GM18499 (cell line): ENCODE measurements at regions not wholly inside any gene's neighbourhood (a gene's known extent, or its start where the extent isn't known, plus 50 kb on each side); places are given as distances from the start of the nearest gene placed in this dataset.
"Not testable (repeated sequence)": the region's sequence is repeated elsewhere in the genome, so short reads cannot be mapped to it uniquely, and the experiment has no call there.

Experiments used
- ATAC-seq: cut with Tn5 transposase; IDR thresholded peaks from one replicate; pipeline ENCODE4 v1.9.1; 2021; ENCODE audit warnings: moderate number of reproducible peaks; ENCODE audit not compliant: insufficient read depth, unreplicated experiment

GRCh38 chr6:74177506-74177905 is 481.5 kb downstream of the CD109 start:
- ATAC-seq = no peak

GRCh38 chr6:74170550-74170949 is 474.5 kb downstream of the CD109 start:
- not testable (repeated sequence) for ATAC-seq

DNA sequence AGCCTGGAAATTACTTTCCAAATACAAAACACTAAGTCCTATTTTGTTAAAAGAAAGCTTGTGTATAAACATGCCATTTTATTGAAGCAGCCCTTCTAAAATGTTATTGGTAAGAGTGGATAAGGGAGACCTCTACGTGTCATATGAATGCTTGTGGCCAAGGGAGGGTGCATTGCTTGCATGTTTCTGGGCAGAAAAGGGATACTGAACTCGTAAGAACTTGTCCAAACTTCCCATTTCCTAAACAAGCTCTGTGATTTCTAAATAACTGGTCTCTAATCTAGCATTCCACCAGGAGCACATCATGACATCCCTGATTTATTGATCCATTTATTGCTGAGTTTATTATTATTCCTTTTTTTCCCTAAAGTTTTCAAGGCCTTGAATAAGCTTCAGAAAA is 474.1 kb downstream of the CD109 start:
- ATAC-seq = no peak

DNA sequence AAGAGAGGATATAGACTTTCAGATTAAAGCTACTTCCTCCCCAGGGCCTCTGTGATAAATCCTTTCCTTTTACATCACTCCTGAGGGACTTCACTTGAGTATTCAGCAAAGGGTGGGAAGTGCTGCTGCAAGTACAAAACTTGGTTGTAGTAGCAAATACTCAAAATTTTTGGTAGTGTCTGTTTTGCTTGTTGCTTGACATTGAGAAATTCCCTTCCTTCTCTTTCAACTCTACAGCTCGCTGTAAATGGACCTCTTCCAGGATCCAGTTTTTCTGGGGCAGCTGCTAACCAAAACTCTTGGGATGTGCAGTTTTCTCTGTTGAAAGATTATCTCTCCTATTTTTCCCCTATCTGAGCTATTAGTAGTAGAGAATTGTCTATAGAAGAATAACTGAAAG is 472.0 kb downstream of the CD109 start:
- no peak for ATAC-seq

DNA sequence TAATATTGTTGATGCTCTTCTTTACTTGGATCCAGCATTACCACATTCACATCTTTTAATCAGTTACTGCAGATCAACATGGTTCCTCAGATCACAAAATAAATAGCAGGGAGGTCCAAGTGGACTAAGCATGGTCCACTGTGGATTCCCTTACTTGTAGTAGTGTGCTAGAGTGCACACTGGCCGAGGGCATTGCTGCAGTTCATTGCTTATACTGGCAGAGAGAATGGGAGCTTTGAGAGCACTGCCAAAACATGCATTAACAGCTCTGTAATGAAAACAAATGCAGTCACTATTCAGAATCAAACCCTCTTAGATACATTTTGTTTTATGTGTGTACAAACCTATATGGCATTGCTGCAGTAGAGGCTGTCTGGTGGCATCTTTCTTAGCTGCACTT is 471.5 kb downstream of the CD109 start:
- ATAC-seq = no peak

GRCh38 chr6:74166849-74167248 is 470.8 kb downstream of the CD109 start:
- ATAC-seq = no peak

DNA sequence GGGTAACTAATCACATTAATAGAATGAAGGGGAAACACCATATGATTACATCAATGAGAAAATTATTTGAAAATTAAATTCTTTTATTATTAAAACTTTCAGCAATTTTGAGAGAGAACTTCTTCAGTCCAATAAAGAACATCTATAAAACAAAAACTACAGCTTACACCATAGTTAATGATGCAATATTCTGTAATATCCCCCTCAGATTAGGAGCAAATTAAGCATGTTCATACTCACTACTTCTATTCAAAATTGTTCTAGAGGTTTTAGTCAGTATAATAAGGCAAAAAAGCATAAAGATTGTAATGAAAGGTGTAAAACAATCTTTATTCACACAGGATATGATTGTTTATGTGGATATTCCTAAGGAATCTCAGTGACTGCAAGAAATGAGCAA is 465.4 kb downstream of the CD109 start:
- no peak for ATAC-seq

DNA sequence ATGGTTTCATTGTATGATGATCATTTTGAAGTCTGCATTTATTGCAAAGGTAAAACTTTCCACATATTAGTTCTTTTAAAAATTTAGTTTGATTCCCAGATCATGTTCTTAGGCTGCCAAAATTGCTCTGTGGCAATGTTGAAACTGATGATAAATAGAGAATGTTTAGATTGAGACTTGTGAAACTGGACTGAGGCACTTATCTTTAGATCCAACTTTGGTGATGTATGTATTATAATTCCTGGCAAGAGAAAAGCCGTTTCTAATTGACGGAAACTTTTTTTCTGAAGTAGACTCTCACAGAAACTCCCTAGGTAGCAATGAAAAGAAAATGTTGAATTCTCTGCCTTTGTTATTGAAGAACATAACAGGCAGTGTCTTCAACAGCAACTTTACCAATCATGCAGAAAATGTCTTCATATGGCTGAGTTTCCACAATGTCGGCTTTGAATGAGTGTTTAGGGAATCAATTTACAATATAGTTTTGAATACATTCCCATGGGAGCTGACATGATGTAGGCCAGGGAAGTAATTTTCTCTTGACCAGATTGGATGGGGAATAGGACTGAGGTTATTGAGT is 456.2 kb downstream of the CD109 start:
- no peak for ATAC-seq

DNA sequence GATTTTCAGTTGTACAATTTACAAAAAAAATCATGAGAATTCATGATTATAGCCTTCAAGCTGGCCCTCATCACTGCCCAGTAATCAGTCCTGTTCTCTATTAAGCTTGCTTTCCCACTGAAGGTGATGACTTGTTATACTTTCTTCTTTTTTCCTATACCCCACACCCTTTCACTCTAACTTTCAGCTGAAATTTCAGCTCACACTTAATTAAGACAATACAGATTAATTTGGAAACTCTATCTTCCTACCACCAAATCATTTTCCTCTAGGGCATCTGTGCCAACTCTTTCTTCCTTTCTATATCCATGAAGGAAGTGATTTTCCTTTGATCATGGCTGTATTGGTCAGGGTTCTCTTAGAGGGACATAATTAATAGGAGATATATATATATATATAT is 449.9 kb downstream of the CD109 start:
- no peak for ATAC-seq

- no peak for ATAC-seq
Measured at GRCh38 chr6:74137911-74138310, 441.9 kb downstream of the CD109 start.

DNA sequence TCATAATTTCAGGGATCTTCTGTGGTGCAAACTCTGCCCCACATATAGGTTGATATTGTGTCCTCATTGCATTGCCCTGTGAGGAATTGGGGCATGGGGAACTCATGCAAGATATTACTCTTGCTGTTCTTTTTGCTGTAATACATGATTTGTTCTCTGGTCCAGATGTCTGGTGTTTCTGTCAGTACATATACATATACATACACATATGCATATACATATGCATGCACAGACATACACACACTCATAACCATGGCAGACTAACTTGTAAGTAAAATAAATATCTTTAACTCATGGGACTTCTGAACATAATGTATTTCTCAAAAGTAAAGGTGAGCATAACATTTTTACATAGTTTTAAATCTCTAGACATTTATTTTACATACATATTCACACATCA is 438.3 kb downstream of the CD109 start:
- ATAC-seq = no peak

DNA sequence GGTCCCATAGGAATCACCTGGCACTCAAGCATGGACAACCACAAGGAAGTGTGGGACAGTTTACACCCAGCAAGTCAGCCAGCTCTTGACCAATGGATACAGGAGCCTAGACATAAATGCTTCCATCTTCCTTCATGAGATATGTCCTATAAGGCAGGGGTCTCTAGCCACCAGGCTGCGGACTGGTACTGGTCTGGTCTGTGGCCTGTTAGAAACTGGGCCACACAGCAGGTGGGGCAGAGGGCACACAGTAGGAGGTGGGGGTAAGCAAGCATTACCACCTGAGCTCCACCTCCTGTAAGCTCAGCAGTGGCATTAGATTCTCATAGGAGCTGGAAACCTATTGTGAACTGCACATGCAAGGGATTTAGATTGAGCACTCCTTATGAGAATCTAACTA is 437.1 kb downstream of the CD109 start:
- ATAC-seq = no peak

DNA sequence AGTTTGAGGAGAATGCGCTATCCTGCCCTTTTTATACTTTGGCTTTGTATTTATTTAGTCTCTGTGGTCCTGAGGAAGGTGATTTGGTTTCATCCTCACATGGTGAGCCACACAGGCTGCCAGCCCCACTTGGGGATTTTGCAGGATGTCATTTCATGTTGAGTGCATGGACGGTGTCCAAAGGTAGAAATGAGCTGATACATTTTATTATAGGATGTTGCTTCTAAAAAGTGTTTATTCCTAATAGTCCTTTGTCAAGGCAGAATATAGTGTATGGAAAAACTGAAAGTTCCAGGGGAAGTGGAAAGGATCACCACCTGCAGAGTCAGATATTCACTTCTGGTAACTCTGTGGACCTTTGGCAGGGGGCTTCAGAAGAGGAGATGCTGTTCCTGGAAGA is 434.6 kb downstream of the CD109 start:
- ATAC-seq = no peak

- ATAC-seq = no peak
Measured at GRCh38 chr6:74128536-74128935, 432.5 kb downstream of the CD109 start.

DNA sequence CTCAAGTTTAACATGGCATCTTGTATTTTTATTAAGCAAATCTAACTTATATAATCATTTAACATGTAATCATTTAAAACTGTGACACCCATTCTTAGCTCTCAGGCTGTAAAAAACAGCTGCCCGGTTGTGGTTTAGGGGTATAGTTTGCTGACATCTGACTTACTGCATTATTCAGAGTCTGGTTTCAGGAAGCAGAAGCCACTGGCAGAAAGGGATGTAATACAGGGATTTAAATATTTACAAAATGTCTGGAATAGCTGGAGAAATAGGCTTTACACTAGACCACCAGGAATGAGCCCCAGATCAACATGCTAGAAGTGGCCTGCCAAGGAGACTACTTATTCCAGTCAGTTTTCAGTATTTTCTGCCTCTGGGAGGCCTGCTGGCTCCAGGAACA is 421.1 kb downstream of the CD109 start:
- no peak for ATAC-seq

GRCh38 chr6:74115674-74116073 is 419.7 kb downstream of the CD109 start:
- ATAC-seq = no peak

DNA sequence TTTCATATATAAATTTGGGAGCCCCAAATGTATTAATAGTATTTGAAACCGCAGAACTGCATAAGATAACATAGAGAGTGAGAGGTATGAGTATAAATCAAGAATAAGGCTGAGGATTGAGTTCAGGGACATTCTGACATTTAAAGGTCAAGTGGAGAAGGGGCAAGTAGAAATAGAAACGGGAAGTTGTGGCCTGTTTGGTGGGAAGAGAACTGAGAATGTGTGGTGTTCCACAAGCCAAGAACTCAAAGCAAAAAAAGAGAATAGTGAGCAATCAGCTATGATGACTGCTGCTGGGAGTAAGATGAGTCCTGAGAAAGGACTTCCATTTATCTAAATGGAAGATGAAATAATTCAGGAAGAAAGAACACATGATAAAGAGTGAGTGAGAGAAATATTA is 418.4 kb downstream of the CD109 start:
- no peak for ATAC-seq

GRCh38 chr6:74113901-74114300 is 417.9 kb downstream of the CD109 start:
- no peak for ATAC-seq

DNA sequence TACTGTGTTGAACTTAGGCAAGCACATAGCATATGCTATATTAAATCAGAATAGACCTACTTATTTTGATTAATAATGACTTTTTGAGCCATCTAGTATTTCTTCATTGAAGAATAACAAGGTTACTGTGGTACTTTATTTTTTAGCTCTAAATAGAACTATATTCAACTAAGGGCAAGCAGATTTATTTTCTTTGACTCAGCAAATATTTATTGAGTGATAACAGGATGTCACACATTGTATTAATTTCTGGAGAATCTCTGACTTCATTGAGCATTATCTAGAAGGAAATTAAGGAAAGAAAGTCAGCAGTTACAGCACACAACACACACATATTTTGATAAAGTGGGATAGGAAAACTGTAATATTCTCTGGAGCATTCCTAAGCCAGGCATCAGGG is 407.4 kb downstream of the CD109 start:
- no peak for ATAC-seq

GRCh38 chr6:74100719-74101287 is 404.8 kb downstream of the CD109 start:
- no peak for ATAC-seq

- no peak for ATAC-seq
Measured at GRCh38 chr6:74096329-74096728, 400.3 kb downstream of the CD109 start.

DNA sequence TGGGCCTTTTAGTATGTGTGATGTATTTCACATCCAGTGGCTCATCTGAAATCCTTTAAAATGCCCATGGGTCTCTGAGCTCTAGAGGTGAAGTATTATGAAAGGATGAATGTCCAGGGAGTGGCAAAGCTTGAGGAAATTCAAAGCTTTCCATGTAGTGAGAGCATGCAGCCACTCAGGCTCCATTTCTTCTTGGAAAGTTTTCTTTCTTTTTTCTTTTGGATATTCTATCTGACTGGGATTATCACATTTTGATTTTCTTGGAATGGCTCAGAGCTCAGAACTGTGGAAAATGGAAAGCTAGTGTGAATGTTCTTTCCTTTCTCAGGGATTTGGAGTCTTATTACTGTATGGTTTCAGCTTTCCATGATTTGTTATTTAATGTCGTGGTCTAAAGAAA is 397.4 kb downstream of the CD109 start:
- ATAC-seq = no peak

DNA sequence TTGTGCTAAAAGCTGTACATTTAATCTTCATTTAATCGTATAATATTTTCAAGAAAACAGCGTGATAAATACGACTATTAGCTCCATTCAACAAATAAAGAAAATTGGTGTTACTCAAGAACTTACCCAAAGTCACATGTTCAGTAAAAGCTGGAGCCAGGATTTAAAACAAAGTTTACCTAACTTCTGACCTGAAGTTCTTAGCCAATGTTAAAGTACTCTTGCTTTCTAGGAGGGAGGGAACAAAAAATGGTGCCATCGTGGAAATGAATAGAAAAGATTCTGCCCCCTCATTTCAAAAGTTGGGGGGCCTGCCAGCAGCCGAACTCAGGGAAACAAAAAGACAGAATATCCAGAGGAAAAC is 395.8 kb downstream of the CD109 start:
- no peak for ATAC-seq
